M059J (cell line): ENCODE measurements at regions not wholly inside any gene's neighbourhood (a gene's known extent, or its start where the extent isn't known, plus 50 kb on each side); places are given as distances from the start of the nearest gene placed in this dataset.

Experiments used
- DNase-seq: peaks from one replicate; pipeline ENCODE4 v3.0.0-alpha.2; 2012; ENCODE audit warnings: low read depth

DNA sequence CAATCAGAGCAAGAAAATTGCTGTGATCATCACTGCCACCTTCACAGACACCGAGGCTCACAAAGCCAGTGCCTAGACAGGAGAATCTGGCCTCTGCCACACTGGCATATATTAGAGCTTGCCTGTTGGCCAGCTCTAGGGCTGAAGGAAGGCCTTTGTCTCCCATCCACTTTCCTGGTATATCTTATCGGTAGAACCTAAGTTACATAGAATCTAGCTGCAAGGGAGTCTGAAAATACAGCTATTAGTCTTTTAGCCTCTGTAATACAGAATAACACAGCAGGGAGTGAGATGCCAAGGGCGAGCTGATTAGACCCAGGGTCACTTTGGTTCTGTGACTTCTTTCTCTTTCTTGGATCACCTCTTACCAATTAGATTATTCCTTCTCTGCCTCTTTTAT is 154.9 kb upstream of the KL start:
- DNase-seq, result no peak

DNA sequence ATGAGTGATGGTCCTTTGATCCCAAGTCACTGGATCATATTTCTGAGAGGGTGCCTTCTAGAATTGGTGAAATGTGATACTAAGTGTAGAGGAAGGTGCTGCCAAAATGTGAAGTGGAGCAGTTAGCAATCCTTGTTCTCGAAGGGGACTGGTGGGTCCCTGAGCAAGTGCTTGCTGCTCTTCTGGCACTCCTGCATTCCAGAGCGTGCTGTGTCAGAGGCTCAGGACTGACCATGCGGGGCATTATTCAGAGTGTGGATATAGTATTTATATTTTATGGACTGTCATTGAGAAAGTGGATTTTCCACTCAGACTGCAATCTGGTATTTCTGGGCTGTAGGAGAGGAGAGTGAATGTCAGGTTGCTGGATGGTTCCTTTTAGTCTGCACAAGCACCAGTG is 152.6 kb upstream of the KL start:
- DNase-seq, result no peak

DNA sequence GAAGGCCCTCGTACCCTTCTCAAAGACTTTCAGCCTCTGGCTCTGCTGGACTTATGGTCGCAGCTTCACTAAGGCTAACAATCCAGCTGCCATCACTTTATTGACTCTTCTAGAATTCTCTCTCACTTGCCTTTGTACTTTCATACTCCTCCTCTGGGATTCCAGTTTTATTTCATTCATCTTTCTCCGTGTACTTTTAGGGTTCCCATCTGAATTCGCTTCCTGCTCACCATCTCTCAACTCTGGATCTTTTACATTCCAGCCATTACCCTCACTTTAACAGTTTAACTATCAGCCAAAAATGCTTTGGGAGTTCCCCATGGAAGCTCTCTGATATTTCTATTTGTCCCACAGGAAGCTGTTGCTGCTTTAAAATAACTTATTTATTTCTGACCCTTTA is 149.3 kb upstream of the KL start:
- DNase-seq, result no peak

DNA sequence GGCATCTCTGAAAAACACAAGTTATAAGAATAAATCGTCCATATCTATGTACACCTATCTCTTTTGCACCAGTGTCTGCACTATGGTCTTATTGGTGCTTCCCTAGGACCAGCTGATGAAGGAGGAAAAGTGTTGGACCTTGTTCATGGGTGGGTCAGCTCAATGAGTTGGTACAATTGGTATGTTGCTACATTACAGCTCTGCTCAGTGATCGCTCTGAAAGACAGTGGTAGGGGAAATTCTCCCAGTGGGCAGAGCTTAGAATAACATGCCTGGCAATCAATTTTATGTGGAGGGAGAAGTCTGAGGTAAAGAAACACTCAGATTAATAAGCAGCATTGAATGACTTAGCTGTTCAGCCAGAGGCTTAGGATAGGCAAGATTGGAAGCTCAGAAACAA is 138.7 kb upstream of the KL start:
- DNase-seq, result no peak

DNA sequence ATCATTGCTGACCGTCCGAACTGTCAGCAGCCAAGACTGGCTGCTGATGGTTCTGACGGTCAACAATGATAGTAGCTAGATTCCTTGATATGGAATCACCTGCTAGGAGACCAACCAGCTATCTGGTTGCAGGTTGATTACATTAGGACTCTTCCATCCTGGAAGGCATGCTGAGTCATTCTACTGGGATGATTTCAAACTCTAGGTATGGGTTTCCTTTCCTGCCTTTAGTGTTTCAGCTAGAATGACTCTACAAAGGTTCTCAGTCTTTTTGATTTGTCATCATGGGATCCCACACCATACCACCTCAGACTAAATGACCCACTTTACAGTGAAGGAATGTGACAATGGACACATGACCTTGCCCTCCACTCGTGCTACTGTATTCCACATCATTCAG is 138.1 kb upstream of the KL start:
- peak; percentile 80 for DNase-seq

DNA sequence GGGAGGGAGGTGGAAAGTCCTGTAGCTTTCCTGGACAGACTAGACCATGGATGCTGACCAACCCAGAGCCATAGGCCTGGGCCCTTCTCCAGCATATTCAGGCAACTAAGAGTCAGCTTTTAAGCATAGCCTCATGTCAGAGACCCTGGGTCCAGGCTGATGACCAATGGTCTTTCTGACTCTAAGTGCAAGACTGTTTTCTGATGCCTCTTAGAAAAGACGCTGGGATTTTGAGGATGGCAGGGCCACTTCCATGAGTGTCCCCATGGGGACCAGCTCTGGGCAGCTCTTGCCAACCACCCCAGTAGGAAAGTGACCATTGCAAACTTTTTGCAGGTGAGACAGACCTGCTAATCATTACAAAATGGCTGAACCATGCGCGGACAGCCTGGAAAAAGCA is 135.6 kb upstream of the KL start:
- DNase-seq, result no peak

DNA sequence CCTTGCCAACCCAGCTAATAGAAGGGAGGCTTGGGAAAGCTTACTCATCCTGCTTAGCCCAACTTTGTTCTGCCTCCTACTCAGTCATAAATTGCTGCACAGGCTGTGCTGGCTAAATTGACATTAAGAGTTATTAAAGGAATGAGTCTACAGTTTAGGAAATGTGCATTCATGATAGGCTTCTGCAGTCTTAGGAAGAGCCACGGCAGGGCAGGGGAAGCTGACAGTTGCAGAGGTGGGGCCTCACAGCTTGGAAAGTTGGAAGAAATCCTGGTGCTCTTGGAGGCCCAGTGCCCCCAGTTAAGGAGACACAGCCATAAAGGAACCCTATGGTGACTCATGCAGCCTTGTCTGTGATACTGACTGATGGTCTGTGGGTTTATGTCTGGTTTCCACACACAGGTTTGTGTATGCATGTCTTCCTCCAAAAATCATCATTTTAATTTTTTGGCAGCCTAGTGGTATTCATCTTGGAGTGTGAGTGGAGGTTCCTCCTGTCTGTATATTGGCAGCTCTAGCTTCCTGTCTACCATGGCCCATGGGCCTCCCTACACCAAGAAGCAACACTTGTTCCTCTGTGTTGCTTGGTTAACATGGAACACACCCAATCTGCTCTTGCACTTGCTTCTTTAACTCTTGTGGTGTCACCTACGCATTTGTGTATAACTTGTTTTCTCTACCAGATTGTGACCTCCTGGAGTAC is 135.0 kb upstream of the KL start:
- peak; percentile 78 for DNase-seq

DNA sequence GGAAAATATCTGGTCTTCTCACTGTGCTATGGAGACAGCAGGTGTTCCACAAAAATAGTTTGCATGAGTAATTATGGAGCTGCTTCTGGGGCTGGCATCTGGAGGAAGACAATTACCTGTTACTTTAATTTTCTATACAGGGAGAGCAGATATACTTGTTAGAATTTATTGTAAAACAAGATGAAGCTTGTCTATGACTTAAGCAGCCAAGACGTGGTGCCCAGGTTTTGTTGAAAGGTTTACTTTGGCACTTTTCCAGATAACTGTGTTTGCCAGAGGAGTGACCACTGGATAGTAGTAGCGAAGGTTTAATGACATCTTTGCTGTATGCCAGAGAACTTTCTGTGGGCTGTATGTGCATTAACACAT is 134.5 kb upstream of the KL start:
- peak; percentile 45 for DNase-seq

DNA sequence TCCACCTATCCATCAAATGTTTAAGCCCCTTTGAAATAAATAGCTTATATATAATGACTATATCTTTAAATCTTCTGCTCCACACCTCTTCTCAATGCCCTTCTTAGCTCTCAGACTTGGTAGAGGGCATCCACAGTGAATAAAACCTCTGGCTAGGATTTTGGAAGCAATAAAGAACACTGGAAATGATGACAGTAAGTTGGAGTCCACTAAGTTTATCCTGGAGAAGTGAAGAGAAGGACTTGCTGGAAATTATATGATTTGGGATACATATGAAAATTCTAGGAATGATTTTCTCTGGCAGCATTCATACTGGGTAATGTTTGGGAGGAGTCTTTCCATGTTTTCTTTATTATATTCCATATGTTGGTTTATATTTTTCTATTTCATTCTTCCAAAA is 133.5 kb upstream of the KL start:
- DNase-seq, result no peak

DNA sequence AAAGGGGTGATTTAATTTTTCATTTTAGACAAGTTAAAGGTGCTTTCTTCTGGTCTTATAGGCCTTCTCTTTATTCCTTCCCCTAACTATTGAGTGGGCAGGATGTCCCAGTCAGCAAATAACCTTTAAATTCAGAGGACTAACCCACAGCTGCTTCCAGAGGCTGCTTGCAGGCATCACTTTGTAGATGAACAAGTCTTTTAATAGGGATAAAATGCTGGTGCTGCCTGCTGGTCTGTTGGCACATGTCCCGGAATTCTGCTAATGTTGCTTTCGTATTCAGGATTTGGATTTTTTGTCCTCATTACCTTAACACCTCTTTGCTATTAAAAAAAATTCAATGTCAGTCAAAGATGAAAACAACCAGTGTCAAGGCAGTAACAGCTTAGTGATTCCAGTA is 132.7 kb upstream of the KL start:
- DNase-seq, result peak; percentile 53

DNA sequence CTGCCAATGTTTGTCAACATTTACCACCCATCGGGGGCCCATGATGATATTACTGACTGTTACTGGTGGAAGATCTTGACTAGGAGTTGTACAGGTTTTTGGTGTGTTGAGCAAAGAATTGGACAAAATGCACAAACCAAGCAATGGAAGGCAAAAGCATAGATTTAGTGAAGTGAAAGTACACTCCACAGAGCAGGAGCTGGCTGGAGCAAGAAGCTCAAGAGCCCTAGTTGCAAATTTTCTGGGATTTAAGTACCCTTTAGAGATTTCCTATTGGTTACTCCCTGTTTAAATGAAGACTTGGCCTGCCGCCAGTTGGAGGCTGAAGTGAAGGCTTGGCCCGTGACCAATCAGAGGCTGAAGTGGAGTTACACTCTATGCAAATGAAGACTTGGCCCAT is 128.6 kb upstream of the KL start:
- no peak for DNase-seq

DNA sequence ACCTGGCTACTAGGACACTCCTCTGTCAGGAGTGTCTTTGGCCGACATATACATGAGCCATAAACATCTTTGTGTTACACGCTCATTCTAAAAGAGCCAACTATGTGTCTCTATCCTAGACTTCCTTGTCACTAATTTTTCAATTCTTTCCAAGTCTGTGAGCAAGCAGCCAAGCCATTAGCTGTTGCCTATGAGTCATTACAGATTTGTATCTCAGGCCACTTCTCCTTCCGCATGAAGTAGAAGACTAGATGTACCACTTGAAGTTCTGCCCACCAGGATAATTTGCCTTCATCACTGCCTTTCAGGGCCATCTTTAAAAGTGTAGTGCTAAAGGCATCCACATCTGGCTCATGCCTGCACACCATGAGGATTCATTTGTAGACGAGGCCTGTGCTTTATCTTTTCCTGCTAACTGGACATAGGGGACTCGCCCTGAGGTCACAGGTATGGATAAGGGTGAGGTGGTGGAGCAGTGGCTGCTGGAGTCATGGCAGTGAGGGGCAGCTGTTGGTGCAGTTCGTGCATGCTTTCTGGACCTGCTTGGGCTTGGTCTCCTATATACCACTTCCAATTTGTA is 126.1 kb upstream of the KL start:
- DNase-seq, result peak; percentile 61

DNA sequence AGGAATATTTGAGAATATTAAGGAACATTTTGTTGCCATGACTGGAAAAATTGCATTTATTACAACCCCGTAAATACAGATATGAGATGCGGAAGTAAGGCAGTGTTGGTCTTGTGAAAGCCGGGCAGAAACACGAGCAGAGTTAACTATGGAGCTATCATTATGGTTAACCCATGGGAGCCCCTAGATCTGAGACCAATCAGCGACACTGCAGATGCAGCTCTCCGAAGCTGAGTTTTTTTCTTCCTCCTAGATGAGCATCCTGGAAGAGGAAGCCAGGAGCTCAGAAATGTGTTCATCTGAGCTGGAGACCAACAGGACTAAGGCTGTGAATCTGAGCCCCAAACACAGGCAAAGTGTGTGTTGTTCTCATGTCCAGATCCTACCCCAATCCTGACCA is 123.0 kb upstream of the KL start:
- no peak for DNase-seq

DNA sequence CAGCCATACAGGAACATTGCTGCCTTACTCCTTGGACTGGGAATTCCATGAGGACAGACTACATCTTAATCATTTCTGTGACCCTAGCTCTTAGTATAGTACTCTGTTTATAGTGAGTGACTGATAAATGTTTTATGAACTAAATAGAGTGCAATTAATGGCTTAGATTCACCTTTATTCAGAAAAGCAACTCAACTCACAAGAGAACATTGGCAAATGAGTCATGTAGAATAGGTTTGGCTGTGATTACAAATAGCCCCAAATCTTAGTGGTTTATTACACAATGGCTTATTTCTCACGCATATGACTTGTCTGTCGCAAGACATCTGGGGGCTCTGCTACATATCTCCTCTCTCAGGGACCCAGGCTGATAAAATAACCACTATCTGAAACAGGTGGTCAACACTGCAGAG is 121.6 kb upstream of the KL start:
- peak; percentile 85 for DNase-seq

DNA sequence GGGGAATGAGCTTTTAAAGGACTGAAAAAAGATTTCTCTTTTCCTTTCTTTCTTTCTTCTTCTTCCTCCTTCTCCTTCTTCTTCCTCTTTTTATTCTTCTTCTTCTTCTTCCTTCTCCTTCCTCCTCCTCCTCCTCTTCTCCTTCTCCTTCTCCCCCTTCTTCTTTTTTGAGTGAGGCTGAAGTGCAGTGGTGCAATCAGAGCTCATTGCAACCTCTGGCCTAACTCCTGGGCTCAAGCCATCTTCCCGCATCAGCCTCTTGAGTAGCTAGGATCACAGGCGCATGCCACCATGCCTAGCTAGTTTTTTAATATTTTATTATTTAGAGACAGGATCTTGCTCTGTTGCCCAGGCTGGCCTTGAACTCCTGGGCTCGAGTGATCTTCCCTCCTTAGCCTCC is 120.9 kb upstream of the KL start:
- DNase-seq, result no peak

DNA sequence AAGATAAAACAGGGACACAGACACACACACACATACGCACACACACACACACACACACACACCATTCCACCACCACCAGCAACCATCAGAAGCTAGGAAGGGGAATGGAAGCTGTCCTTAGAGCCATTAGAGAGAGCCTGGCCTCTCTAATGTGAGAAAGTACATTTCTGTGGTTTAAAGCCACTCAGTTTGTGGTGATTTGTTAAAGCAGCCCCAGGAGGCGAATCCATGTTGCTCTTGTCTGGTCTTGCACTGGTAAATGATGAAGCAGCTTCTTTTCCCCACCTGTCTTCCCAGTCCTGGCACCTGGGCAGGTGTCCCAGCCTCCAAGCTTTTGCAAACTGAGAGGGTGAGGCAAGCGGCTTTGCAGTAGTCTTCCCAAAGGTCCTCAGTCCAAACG is 118.9 kb upstream of the KL start:
- no peak for DNase-seq

DNA sequence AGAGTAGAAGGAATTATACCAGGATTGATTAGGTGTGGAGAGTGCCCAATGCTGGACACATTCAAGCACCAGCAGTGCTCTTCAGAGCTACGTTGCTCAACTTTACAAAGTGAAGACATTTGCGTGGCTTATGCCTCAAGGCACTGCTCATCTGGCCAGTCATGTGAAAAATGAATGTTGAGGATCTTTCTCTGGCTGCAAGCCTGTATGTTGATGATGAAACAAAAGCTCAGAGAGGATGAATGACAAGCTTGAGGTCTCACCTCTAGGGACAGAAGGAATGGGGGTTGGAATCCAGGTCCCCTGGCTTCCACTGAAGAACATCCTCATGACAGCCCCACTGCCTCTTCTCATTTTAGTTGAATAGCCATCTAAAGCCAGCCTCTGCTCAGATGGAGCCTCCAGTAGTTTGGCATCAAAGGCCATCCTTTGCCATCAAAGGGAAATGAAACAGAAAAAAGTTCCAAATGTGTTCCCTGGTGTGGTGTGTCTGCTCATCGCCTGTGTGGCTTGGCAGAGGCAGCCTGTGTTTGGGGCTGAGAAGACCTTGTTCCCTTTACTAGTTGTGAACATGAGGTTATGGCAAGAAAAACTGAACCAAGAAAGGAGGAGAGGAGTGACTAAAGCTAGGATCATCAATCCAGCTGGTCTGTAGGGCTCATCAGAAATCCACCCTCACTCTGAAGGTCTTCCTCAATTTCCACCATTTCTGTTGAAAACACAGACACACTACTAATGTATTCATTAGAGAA is 114.0 kb upstream of the KL start:
- no peak for DNase-seq

DNA sequence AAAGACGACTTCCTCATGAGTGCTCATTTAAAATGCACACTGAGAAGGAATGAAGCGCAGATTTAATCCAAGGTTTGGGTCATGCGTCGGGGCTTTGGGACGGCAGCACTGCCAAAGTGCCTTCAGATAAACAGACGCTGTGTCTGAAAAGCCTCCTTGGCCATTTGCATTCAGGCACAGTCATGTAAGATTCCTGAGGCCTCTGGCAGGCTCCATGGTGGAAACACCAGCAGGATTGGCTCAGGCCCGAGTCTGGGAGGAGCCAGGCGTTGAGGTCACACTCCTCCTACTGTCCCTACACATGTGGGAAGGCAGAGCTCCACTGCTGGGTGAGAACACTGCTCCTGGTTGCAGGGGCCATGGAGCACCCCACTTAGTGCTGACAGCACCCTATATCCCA is 113.3 kb upstream of the KL start:
- peak; percentile 44 for DNase-seq

DNA sequence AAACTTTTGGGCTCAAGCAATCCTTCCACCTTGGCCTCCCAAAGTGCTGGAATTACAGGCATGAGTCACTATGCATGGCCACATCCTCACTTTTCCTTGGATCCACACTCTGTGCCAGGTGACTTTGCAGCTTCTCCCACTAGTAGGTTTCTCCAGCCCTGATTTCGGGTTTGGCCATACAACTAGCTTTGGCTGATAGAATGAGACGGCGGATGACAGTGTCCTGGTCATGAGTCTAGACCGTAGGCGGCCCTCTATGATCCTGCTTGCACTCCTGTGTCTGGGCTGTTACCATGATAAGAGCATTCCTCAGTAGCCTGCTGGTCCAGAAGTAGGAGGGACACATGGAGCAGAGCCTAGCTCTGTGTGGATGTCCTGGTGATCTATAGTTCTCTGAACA is 112.5 kb upstream of the KL start:
- peak; percentile 42 for DNase-seq

DNA sequence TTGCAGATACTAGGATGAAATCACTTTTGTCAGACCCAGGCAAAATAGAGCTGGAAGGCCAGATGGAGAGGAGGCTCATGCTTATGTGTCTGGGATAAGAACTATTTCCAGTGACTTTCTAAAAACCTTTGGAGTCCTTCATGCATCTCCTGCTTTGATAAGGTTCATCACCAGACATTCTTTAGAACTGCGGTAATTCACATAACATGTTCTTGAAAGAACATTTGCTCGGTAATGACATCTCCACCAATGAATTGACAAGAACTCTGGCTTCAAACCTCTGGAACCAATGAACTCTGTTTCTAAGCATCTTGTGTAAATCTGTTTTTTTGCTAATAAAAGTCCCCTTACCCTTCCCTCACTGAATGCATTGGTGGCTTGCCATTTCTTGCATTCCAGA is 112.0 kb upstream of the KL start:
- DNase-seq, result no peak

DNA sequence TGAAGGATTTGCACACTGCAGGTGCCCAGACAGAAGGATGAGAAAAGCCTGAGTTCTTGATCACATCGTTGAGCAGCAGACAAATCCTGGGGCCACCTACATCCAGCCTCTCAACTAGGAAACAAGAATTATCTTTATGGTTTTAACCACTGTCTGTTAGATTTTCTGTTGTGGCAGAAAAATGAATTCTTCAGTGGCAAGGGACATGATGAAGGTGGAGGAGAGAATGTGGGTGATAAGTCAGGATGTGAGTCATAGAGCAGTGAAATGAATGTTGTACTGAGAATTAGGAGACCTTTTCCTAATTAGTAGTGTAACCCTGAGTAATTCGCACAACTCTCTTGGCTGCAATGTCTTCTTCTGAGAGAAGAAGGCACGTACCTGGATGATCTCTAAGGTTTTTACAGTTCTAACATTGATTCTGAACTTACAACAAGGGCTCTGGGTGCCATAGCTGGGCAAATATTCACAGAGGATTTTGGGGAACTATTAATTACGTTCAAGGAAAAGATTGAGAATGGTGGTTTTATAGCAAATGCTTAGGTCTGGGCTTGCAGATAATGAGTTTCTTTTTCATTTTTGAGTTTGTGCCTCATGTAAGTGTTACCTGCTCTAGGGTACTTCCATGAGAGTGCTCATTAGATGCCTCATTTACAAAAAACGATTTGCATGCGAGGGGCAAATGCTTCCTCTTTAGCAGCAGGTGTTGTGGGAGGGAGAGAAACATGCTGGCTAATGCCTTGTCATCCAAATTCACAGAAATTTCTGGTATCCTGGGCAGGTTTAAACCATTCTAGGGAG is 111.0 kb upstream of the KL start:
- DNase-seq, result peak; percentile 76

DNA sequence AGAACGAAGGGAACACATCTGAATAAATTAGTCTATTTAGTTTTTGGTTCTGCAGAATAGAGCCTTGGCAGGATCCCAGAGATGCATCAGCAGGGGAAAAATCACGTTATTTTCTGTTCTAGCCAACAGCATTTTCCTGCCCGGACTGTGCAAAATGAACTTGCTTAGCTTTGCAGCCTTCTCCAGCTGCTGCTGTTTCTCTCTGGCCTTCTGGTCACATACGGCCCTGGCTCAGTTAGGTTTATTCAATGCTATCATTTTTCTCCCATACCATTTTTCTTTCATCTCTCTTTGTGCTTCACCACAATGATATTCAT is 110.4 kb upstream of the KL start:
- peak; percentile 27 for DNase-seq

DNA sequence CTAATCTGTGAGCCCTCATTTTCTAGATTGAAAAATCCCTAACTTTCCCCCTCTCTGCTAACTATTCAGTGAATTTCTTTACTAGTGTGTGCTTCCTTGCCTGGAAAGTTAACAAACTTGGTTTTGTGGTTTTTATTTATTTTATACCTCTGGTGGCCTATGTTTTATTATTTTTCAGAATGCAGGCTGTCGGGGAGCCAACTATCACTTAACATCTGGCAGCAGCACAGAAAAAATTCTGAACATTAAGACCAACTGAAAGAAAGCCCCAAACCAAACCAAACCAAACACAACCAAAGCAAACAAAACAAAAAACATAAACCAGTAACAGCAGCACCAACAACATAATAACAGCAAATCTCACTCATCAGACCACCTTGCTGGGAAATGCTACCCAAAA is 109.0 kb upstream of the KL start:
- DNase-seq, result no peak
